HG03432 (cell line): ENCODE measurements at regions not wholly inside any gene's neighbourhood (a gene's known extent, or its start where the extent isn't known, plus 50 kb on each side); places are given as distances from the start of the nearest gene placed in this dataset.

Experiments used
- ATAC-seq: cut with Tn5 transposase; IDR thresholded peaks from one replicate; pipeline ENCODE4 v1.9.1; 2021; ENCODE audit warnings: mild to moderate bottlenecking, moderate library complexity; ENCODE audit not compliant: unreplicated experiment

- peak; percentile 80 for ATAC-seq
These were observed 65.6 kb upstream of the KDM7A start for GRCh38 chr7:140242057-140243031.

- ATAC-seq, result no peak
These were observed 62.8 kb upstream of the KDM7A start for GRCh38 chr7:140239653-140239935.

GRCh38 chr7:140238778-140239652 lies 62.2 kb upstream of the KDM7A start:
- ATAC-seq, result no peak

- no peak for ATAC-seq
These were observed 60.6 kb upstream of the KDM7A start for GRCh38 chr7:140237390-140237789.

GRCh38 chr7:140236626-140237025 lies 59.8 kb upstream of the KDM7A start:
- no peak for ATAC-seq

GRCh38 chr7:140235114-140235513 lies 58.3 kb upstream of the KDM7A start:
- ATAC-seq, result no peak

- ATAC-seq, result peak; percentile 38
These were observed 56.5 kb upstream of the KDM7A start for GRCh38 chr7:140232957-140233917.

GRCh38 chr7:140231771-140232491 lies 55.1 kb upstream of the KDM7A start:
- ATAC-seq, result no peak

GRCh38 chr7:140230861-140231770 lies 54.3 kb upstream of the KDM7A start:
- peak; percentile 20 for ATAC-seq

GRCh38 chr7:140230516-140230860 lies 53.7 kb upstream of the KDM7A start:
- ATAC-seq, result peak; percentile 47

GRCh38 chr7:140229591-140230515 lies 53.1 kb upstream of the KDM7A start:
- ATAC-seq, result peak; percentile 38

GRCh38 chr7:140229101-140229525 lies 52.3 kb upstream of the KDM7A start:
- no peak for ATAC-seq
